ENCODE measurements at regions not wholly inside any gene's neighbourhood (a gene's known extent, or its start where the extent isn't known, plus 50 kb on each side); places are given as distances from the start of the nearest gene placed in this dataset.
"Not testable (repeated sequence)": the region's sequence is repeated elsewhere in the genome, so short reads cannot be mapped to it uniquely, and the experiment has no call there.

GRCh38 chr4:155592938-155593297 lies 73.7 kb upstream of the GUCY1A1 start:
- DNase-seq (ENCODE audit: extremely low spot score, insufficient read length, low read depth) (no peak), FAIRE-seq (no peak)

- DNase-seq (ENCODE audit: extremely low spot score, insufficient read length, low read depth) (no peak), FAIRE-seq (no peak)
Measured at GRCh38 chr4:155592179-155592937, 74.3 kb upstream of the GUCY1A1 start.

- FAIRE-seq (no peak), DNase-seq (ENCODE audit: extremely low spot score, insufficient read length, low read depth) (no peak)
Measured at GRCh38 chr4:155591738-155592143, 74.9 kb upstream of the GUCY1A1 start.

- no peak for DNase-seq (ENCODE audit: extremely low spot score, insufficient read length, low read depth)
- FAIRE-seq = no peak
Measured at GRCh38 chr4:155590796-155591585, 75.7 kb upstream of the GUCY1A1 start.

- DNase-seq (ENCODE audit: extremely low spot score, insufficient read length, low read depth) (no peak), FAIRE-seq (no peak)
Measured at GRCh38 chr4:155588437-155588836, 78.2 kb upstream of the GUCY1A1 start.

GRCh38 chr4:155587766-155588165 lies 78.9 kb upstream of the GUCY1A1 start:
- no peak for FAIRE-seq
- DNase-seq (ENCODE audit: extremely low spot score, insufficient read length, low read depth) = no peak

GRCh38 chr4:155582971-155583437 lies 83.6 kb upstream of the GUCY1A1 start:
- DNase-seq (ENCODE audit: extremely low spot score, insufficient read length, low read depth) (no peak), FAIRE-seq (no peak)

- FAIRE-seq (no peak), DNase-seq (ENCODE audit: extremely low spot score, insufficient read length, low read depth) (no peak)
Measured at GRCh38 chr4:155582041-155582440, 84.6 kb upstream of the GUCY1A1 start.

- DNase-seq (ENCODE audit: extremely low spot score, insufficient read length, low read depth) (no peak), FAIRE-seq (no peak)
Measured at GRCh38 chr4:155578726-155579370, 87.8 kb upstream of the GUCY1A1 start.

- FAIRE-seq = no peak
- DNase-seq (ENCODE audit: extremely low spot score, insufficient read length, low read depth) = no peak
Measured at GRCh38 chr4:155578219-155578618, 88.4 kb upstream of the GUCY1A1 start.

- DNase-seq (ENCODE audit: extremely low spot score, insufficient read length, low read depth); FAIRE-seq: not testable (repeated sequence)
Measured at GRCh38 chr4:155574329-155574728, 92.3 kb upstream of the GUCY1A1 start.

GRCh38 chr4:155573126-155573525 lies 93.5 kb upstream of the GUCY1A1 start:
- DNase-seq (ENCODE audit: extremely low spot score, insufficient read length, low read depth) (no peak), FAIRE-seq (no peak)

GRCh38 chr4:155572106-155572703 lies 94.4 kb upstream of the GUCY1A1 start:
- DNase-seq (ENCODE audit: extremely low spot score, insufficient read length, low read depth) = no peak
- no peak for FAIRE-seq

- FAIRE-seq (no peak), DNase-seq (ENCODE audit: extremely low spot score, insufficient read length, low read depth) (no peak)
Measured at GRCh38 chr4:155571184-155571944, 95.3 kb upstream of the GUCY1A1 start.

- FAIRE-seq = no peak
Measured at GRCh38 chr4:155570661-155571060, 96.0 kb upstream of the GUCY1A1 start.

GRCh38 chr4:155569960-155570515 lies 96.6 kb upstream of the GUCY1A1 start:
- no peak for FAIRE-seq
- DNase-seq (ENCODE audit: extremely low spot score, insufficient read length, low read depth) = no peak

More at GRCh38 chr4:155570661-155571060, 96.0 kb upstream of the GUCY1A1 start:
- DNase-seq (ENCODE audit: extremely low spot score, insufficient read length, low read depth) = no peak

GRCh38 chr4:155569471-155569870 lies 97.2 kb upstream of the GUCY1A1 start:
- FAIRE-seq (no peak), DNase-seq (ENCODE audit: extremely low spot score, insufficient read length, low read depth) (no peak)

- FAIRE-seq = no peak
- DNase-seq (ENCODE audit: extremely low spot score, insufficient read length, low read depth) = no peak
Measured at GRCh38 chr4:155568641-155569220, 97.9 kb upstream of the GUCY1A1 start.

GRCh38 chr4:155566354-155566753 lies 100.3 kb upstream of the GUCY1A1 start:
- DNase-seq (ENCODE audit: extremely low spot score, insufficient read length, low read depth) = no peak
- no peak for FAIRE-seq

All from GM18507 (cell line).